Esophagus muscularis mucosa (tissue), 4 donors: ENCODE measurements at regions not wholly inside any gene's neighbourhood (a gene's known extent, or its start where the extent isn't known, plus 50 kb on each side); places are given as distances from the start of the nearest gene placed in this dataset.

ENCODE experiments used
- DNase-seq: peaks from one replicate; pipeline ENCODE4 v3.0.0-alpha.2; 2017; ENCODE audit errors: extremely low spot score
- H3K27ac ChIP-seq, 4 donors: fragments of 200-600 bp; sonication (generic); replicated peaks in 1 of 4; 1 replicate in 3 of 4; 2 replicates in 1 of 4; pipeline ENCODE4 v1.5.1; 2016 to 2019; ENCODE audit warnings: mild to moderate bottlenecking in 1 of 4
- H3K27me3 ChIP-seq, 4 donors: fragments of 200-600 bp; sonication (generic); one replicate each; pipeline versions ENCODE4 v1.5.1 to v1.6.0; 2016 to 2019
- H3K36me3 ChIP-seq, 4 donors: fragments of 200-600 bp; sonication (generic); one replicate each; pipeline ENCODE4 v1.5.1; 2016 to 2019
- H3K4me1 ChIP-seq, 4 donors: fragments of 200-600 bp; sonication (generic); one replicate each; pipeline ENCODE4 v1.5.1; 2016 to 2019
- H3K4me3 ChIP-seq, 4 donors: fragments of 200-600 bp; sonication (generic); 1 replicate in 2 of 4; 2 replicates in 2 of 4; pipeline ENCODE4 v1.5.1; 2016 to 2019; ENCODE audit warnings: mild to moderate bottlenecking in 4 of 4, moderate library complexity in 1 of 4
- H3K9me3 ChIP-seq, 4 donors: fragments of 200-600 bp; sonication (generic); 1 replicate in 3 of 4; 2 replicates in 1 of 4; pipeline ENCODE4 v1.5.1; 2016 to 2019
- CTCF ChIP-seq, 3 experiments: fragments of 200-600 bp in 2 of 3; fragments of 450-650 bp in 1 of 3; sonication (generic) in 2 of 3; IDR thresholded peaks; one replicate each; pipeline ENCODE4 v1.5.1; 2017 to 2019; ENCODE audit warnings: antibody characterized with exemption in 3 of 3, mild to moderate bottlenecking in 2 of 3, moderate library complexity in 1 of 3
- EP300 ChIP-seq: sonication (generic); formaldehyde crosslinking; IDR thresholded peaks from one replicate; pipeline ENCODE4 v1.6.1; 2017; ENCODE audit warnings: antibody characterized with exemption
- POLR2A ChIP-seq: fragments of 450-650 bp; IDR thresholded peaks from one replicate; pipeline ENCODE4 v1.6.1; 2017; ENCODE audit warnings: antibody characterized with exemption, moderate library complexity, mild to moderate bottlenecking, low read depth
- POLR2AphosphoS5 ChIP-seq, 2 donors: sonication (generic); formaldehyde crosslinking; IDR thresholded peaks; one replicate each; pipeline ENCODE4 v1.6.1; 2017; ENCODE audit warnings: antibody characterized with exemption in 2 of 2
- WGBS: methylation state at CpG from one replicate; pipeline ENCODE4 v1.1.5; 2018; 5-methylcytosine and 5-hydroxymethylcytosine counted together
- intact Hi-C: fragments of 100-400 bp; cut with DNase I; formaldehyde crosslinking; loops from one replicate; pipeline ENCODE4 v1.15.1; 2023

- Histone ChIP-seq H3K4me1 (peaks cover 0 to 10% (median 6%) of the 10 kb centered on the region in 4 donors), H3K36me3 (no peaks in the 10 kb centered on the region), H3K27me3 (peaks cover 0 to 2% (median 0%) of the 10 kb centered on the region in 4 donors), H3K4me3 (no peak overlapping the region), H3K9me3 (no peaks in the 10 kb centered on the region), H3K27ac (no peak overlapping the region)
- TF ChIP-seq EP300 = no peak
- TF ChIP-seq POLR2AphosphoS5 (IDR thresholded peaks at IDR 0.05) = no peak
- no peak for TF ChIP-seq POLR2A
- TF ChIP-seq CTCF (IDR thresholded peaks at IDR 0.05) = no peak
- DNase-seq = no peak
- WGBS = 38% methylated on average over 6 of the region's 6 CpGs
- intact Hi-C loops = no loop called here
Observed at GRCh38 chr10:35912615-35913569, 270.8 kb upstream of the FZD8 start.

- Histone ChIP-seq H3K27me3 (peaks cover 0 to 2% (median 0%) of the 10 kb centered on the region in 4 donors), H3K4me1 (peaks cover 0 to 10% (median 6%) of the 10 kb centered on the region in 4 donors), H3K4me3 (no peak overlapping the region), H3K36me3 (no peaks in the 10 kb centered on the region), H3K27ac (no peak overlapping the region), H3K9me3 (no peaks in the 10 kb centered on the region)
- no peak for DNase-seq
- TF ChIP-seq POLR2AphosphoS5 (IDR thresholded peaks at IDR 0.05) = no peak
- 96% methylated on average over 2 of the region's 2 CpGs for WGBS
- intact Hi-C loops = no loop called here
Observed at GRCh38 chr10:35911954-35912353, 269.9 kb upstream of the FZD8 start.

GRCh38 chr10:35911233-35911632 is 269.1 kb upstream of the FZD8 start:
- intact Hi-C loops = no loop called here
- no peak for DNase-seq
- Histone ChIP-seq H3K27me3 (peaks cover 0 to 2% (median 0%) of the 10 kb centered on the region in 4 donors), H3K9me3 (no peaks in the 10 kb centered on the region), H3K4me1 (peaks cover 0 to 10% (median 6%) of the 10 kb centered on the region in 4 donors), H3K4me3 (no peak overlapping the region), H3K36me3 (no peaks in the 10 kb centered on the region), H3K27ac (no peak overlapping the region)
- TF ChIP-seq POLR2AphosphoS5 (IDR thresholded peaks at IDR 0.05) (no peak), CTCF (IDR thresholded peaks at IDR 0.05) (no peak), POLR2A (no peak)
- WGBS = 96% methylated on average over 3 of the region's 3 CpGs

GRCh38 chr10:35910234-35910633 is 268.1 kb upstream of the FZD8 start:
- Histone ChIP-seq H3K27ac (no peak overlapping the region), H3K4me3 (no peak overlapping the region), H3K4me1 (peaks cover 0 to 10% (median 6%) of the 10 kb centered on the region in 4 donors), H3K9me3 (no peaks in the 10 kb centered on the region), H3K27me3 (peaks cover 0 to 2% (median 0%) of the 10 kb centered on the region in 4 donors), H3K36me3 (no peaks in the 10 kb centered on the region)
- DNase-seq = no peak
- WGBS = 65% methylated on average over 3 of the region's 3 CpGs
- TF ChIP-seq EP300 (no peak), CTCF (IDR thresholded peaks at IDR 0.05) (no peak), POLR2AphosphoS5 (IDR thresholded peaks at IDR 0.05) (no peak), POLR2A (no peak)
- intact Hi-C loops = no loop called here

DNA sequence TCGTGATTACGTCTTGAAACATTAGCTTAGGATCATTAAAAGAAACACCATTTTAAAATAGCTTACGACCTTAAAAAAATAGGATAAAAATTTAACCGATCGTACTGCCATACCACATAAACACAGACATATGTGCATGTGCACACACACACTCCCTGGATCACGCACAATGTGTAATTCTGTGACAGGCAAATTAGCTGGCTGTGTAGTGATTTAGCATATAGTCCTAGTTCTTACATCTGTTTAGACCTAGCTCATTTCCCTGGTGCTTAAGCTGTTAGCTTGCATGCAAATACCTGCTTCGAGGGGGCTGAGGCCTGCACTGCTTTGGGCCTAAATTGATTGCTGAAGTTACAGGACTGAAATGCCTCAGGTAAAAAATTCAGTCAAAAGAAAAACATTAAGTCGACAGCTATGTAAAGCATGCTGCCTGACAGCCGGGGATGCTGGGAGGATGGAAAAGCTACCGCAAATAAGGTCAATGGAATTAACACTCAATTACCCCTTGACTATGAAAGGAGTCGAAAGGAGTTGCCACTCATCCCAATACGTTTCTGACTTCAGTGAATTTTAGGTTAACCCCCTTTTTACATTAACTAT is 267.1 kb upstream of the FZD8 start:
- no peaks in the 10 kb centered on the region for H3K9me3 ChIP-seq
- 86% methylated on average over 12 of the region's 12 CpGs for WGBS
- intact Hi-C loops = no loop called here
- TF ChIP-seq EP300 (no peak), CTCF (IDR thresholded peaks at IDR 0.05) (no peak), POLR2AphosphoS5 (IDR thresholded peaks at IDR 0.05) (no peak)
- no peak overlapping the region for H3K27ac ChIP-seq
- H3K4me3 ChIP-seq = no peak overlapping the region
- H3K27me3 ChIP-seq = peaks cover 0 to 2% (median 0%) of the 10 kb centered on the region in 4 donors
- no peak for DNase-seq
- H3K4me1 ChIP-seq = peaks cover 0 to 10% (median 6%) of the 10 kb centered on the region in 4 donors
- H3K36me3 ChIP-seq = no peaks in the 10 kb centered on the region
